ENCODE measurements at regions not wholly inside any gene's neighbourhood (a gene's known extent, or its start where the extent isn't known, plus 50 kb on each side); places are given as distances from the start of the nearest gene placed in this dataset.

GRCh38 chr5:145226726-145227125 lies 608.4 kb downstream of the PRELID2 start:
- no peak for DNase-seq (ENCODE audit: low read depth)
- H3K4me3 ChIP-seq (ENCODE audit: low read depth, low read length): no peak overlapping the region
- no peak for TF ChIP-seq CTCF (conservative IDR thresholded peaks at IDR 0.05; ENCODE audit: low read depth, low read length)

GRCh38 chr5:145225529-145225928 lies 609.6 kb downstream of the PRELID2 start:
- no peak for DNase-seq (ENCODE audit: low read depth)

GRCh38 chr5:145223582-145223981 lies 611.6 kb downstream of the PRELID2 start:
- no peak for DNase-seq (ENCODE audit: low read depth)
- TF ChIP-seq CTCF (conservative IDR thresholded peaks at IDR 0.05; ENCODE audit: low read depth, low read length): no peak
- no peak overlapping the region for H3K4me3 ChIP-seq (ENCODE audit: low read depth, low read length)

More at GRCh38 chr5:145225529-145225928, 609.6 kb downstream of the PRELID2 start:
- TF ChIP-seq CTCF (conservative IDR thresholded peaks at IDR 0.05; ENCODE audit: low read depth, low read length): no peak
- no peak overlapping the region for H3K4me3 ChIP-seq (ENCODE audit: low read depth, low read length)

- no peak for TF ChIP-seq CTCF (conservative IDR thresholded peaks at IDR 0.05; ENCODE audit: low read depth, low read length)
- no peak for DNase-seq (ENCODE audit: low read depth)
- H3K4me3 ChIP-seq (ENCODE audit: low read depth, low read length): no peak overlapping the region
Measured at GRCh38 chr5:145222622-145223021, 612.5 kb downstream of the PRELID2 start.

GRCh38 chr5:145221416-145221815 lies 613.7 kb downstream of the PRELID2 start:
- peak; percentile 11 for DNase-seq (ENCODE audit: low read depth)
- H3K4me3 ChIP-seq (ENCODE audit: low read depth, low read length): no peak overlapping the region
- no peak for TF ChIP-seq CTCF (conservative IDR thresholded peaks at IDR 0.05; ENCODE audit: low read depth, low read length)

GRCh38 chr5:145220481-145220880 lies 614.7 kb downstream of the PRELID2 start:
- DNase-seq (ENCODE audit: low read depth): no peak
- no peak for TF ChIP-seq CTCF (conservative IDR thresholded peaks at IDR 0.05; ENCODE audit: low read depth, low read length)
- H3K4me3 ChIP-seq (ENCODE audit: low read depth, low read length): no peak overlapping the region

GRCh38 chr5:145218982-145219381 lies 616.2 kb downstream of the PRELID2 start:
- TF ChIP-seq CTCF (conservative IDR thresholded peaks at IDR 0.05; ENCODE audit: low read depth, low read length): no peak
- no peak overlapping the region for H3K4me3 ChIP-seq (ENCODE audit: low read depth, low read length)
- DNase-seq (ENCODE audit: low read depth): no peak

Measured in choroid plexus epithelial cell (primary cell).